Activated T-helper 2 cell treated with anti-CD3 and anti-CD28 coated beads, Interferon-gamma antibody, Interleukin-2, Interleukin-4, amounts not matched to agents 10 μg/mL and 5 μg/mL and 100 μg/mL, durations not matched to agents 14 hours and 24 hours and 36 hours (primary cell): ENCODE measurements at regions not wholly inside any gene's neighbourhood (a gene's known extent, or its start where the extent isn't known, plus 50 kb on each side); places are given as distances from the start of the nearest gene placed in this dataset.

ENCODE experiments used
- DNase-seq: peaks from one replicate; pipeline ENCODE4 v3.0.0; 2021; ENCODE audit warnings: low spot score
- H3K27ac Mint-ChIP-seq: one replicate; pipeline ENCODE4 v1.8.0; 2021; ENCODE audit warnings: mixed read lengths
- H3K27me3 Mint-ChIP-seq: one replicate; pipeline ENCODE4 v1.8.0; 2021; ENCODE audit warnings: low read depth, mixed read lengths
- H3K36me3 Mint-ChIP-seq: one replicate; pipeline ENCODE4 v1.8.0; 2021; ENCODE audit warnings: low read depth, mixed read lengths
- H3K4me1 Mint-ChIP-seq: one replicate; pipeline ENCODE4 v1.8.0; 2021; ENCODE audit warnings: low read depth, mixed read lengths
- H3K4me3 Mint-ChIP-seq: one replicate; pipeline ENCODE4 v1.8.0; 2021; ENCODE audit warnings: low read depth, mild to moderate bottlenecking, moderate library complexity, mixed read lengths
- H3K9me3 Mint-ChIP-seq: one replicate; pipeline ENCODE4 v1.8.0; 2021; ENCODE audit warnings: mixed read lengths
- intact Hi-C: fragments of 100-400 bp; cut with micrococcal nuclease; formaldehyde crosslinking; loops from one replicate; pipeline ENCODE4 v1.15.1; 2023

GRCh38 chr5:56596155-56596554, 219.2 kb upstream of the MAP3K1 start:
- Mint-ChIP-seq H3K27me3 (peaks cover 2% of the 10 kb centered on the region), H3K4me3 (no peak overlapping the region), H3K36me3 (no peaks in the 10 kb centered on the region), H3K9me3 (no peaks in the 10 kb centered on the region), H3K4me1 (peaks cover 17% of the 10 kb centered on the region), H3K27ac (no peak overlapping the region)
- DNase-seq: no peak
- intact Hi-C loops: no loop called here

GRCh38 chr5:56595566-56595965, 219.8 kb upstream of the MAP3K1 start:
- no peaks in the 10 kb centered on the region for H3K9me3 Mint-ChIP-seq
- DNase-seq: no peak
- H3K36me3 Mint-ChIP-seq: no peaks in the 10 kb centered on the region
- peaks cover 2% of the 10 kb centered on the region for H3K27me3 Mint-ChIP-seq
- H3K4me3 Mint-ChIP-seq: no peak overlapping the region
- intact Hi-C loops: no loop called here
- H3K4me1 Mint-ChIP-seq: peaks cover 14% of the 10 kb centered on the region
- no peak overlapping the region for H3K27ac Mint-ChIP-seq

GRCh38 chr5:56594792-56595191, 220.6 kb upstream of the MAP3K1 start:
- H3K27ac Mint-ChIP-seq: no peak overlapping the region
- H3K36me3 Mint-ChIP-seq: no peaks in the 10 kb centered on the region
- H3K4me3 Mint-ChIP-seq: no peak overlapping the region
- H3K4me1 Mint-ChIP-seq: peaks cover 14% of the 10 kb centered on the region
- no peak for DNase-seq
- intact Hi-C loops: no loop called here
- H3K27me3 Mint-ChIP-seq: peaks cover 2% of the 10 kb centered on the region
- no peaks in the 10 kb centered on the region for H3K9me3 Mint-ChIP-seq

- Mint-ChIP-seq H3K4me3 (no peak overlapping the region), H3K27ac (no peak overlapping the region), H3K36me3 (peaks cover 4% of the 10 kb centered on the region), H3K9me3 (no peaks in the 10 kb centered on the region), H3K4me1 (peaks cover 33% of the 10 kb centered on the region), H3K27me3 (peaks cover 2% of the 10 kb centered on the region)
- no peak for DNase-seq
- intact Hi-C loops: no loop called here
Observed at GRCh38 chr5:56591081-56591480, 224.3 kb upstream of the MAP3K1 start.

GRCh38 chr5:56589481-56589860, 225.9 kb upstream of the MAP3K1 start:
- Mint-ChIP-seq H3K9me3 (no peaks in the 10 kb centered on the region), H3K4me1 (peaks cover 37% of the 10 kb centered on the region), H3K27ac (no peak overlapping the region), H3K27me3 (peaks cover 2% of the 10 kb centered on the region), H3K4me3 (no peak overlapping the region), H3K36me3 (peaks cover 4% of the 10 kb centered on the region)
- intact Hi-C loops: no loop called here
- no peak for DNase-seq

- Mint-ChIP-seq H3K4me1 (peaks cover 37% of the 10 kb centered on the region), H3K36me3 (peaks cover 4% of the 10 kb centered on the region)
- intact Hi-C loops: no loop called here
Observed at GRCh38 chr5:56588636-56589480, 226.5 kb upstream of the MAP3K1 start.

GRCh38 chr5:56588131-56588487, 227.2 kb upstream of the MAP3K1 start:
- Mint-ChIP-seq H3K9me3 (no peaks in the 10 kb centered on the region), H3K27me3 (no peaks in the 10 kb centered on the region), H3K4me3 (no peak overlapping the region), H3K4me1 (peaks cover 37% of the 10 kb centered on the region), H3K27ac (peak overlapping the region; percentile 23), H3K36me3 (peaks cover 4% of the 10 kb centered on the region)
- intact Hi-C loops: no loop called here
- DNase-seq: no peak

More at GRCh38 chr5:56588636-56589480, 226.5 kb upstream of the MAP3K1 start:
- DNase-seq: peak; percentile 60
- Mint-ChIP-seq H3K27ac (no peak overlapping the region), H3K27me3 (peaks cover 1% of the 10 kb centered on the region), H3K4me3 (no peak overlapping the region), H3K9me3 (no peaks in the 10 kb centered on the region)

- Mint-ChIP-seq H3K27ac (peak overlapping the region; percentile 23), H3K27me3 (no peaks in the 10 kb centered on the region), H3K36me3 (peaks cover 4% of the 10 kb centered on the region), H3K4me3 (no peak overlapping the region), H3K9me3 (no peaks in the 10 kb centered on the region), H3K4me1 (peaks cover 37% of the 10 kb centered on the region)
- no peak for DNase-seq
- intact Hi-C loops: loop anchor here (2.0 kb wide), 1 partner anchor 23 kb away; no protein-coding TSS in a partner anchor
Observed at GRCh38 chr5:56587381-56588130, 227.8 kb upstream of the MAP3K1 start.

GRCh38 chr5:56585999-56586691, 229.2 kb upstream of the MAP3K1 start:
- H3K9me3 Mint-ChIP-seq: peaks cover 3% of the 10 kb centered on the region
- H3K4me1 Mint-ChIP-seq: peaks cover 37% of the 10 kb centered on the region
- no peak for DNase-seq
- intact Hi-C loops: loop anchor here (2.0 kb wide), 1 partner anchor 25 kb away; no protein-coding TSS in a partner anchor
- no peak overlapping the region for H3K27ac Mint-ChIP-seq
- H3K27me3 Mint-ChIP-seq: no peaks in the 10 kb centered on the region
- no peak overlapping the region for H3K4me3 Mint-ChIP-seq
- peaks cover 4% of the 10 kb centered on the region for H3K36me3 Mint-ChIP-seq

- Mint-ChIP-seq H3K36me3 (peaks cover 4% of the 10 kb centered on the region), H3K4me3 (no peak overlapping the region), H3K27ac (no peak overlapping the region), H3K4me1 (peaks cover 37% of the 10 kb centered on the region), H3K27me3 (peaks cover 4% of the 10 kb centered on the region), H3K9me3 (peaks cover 3% of the 10 kb centered on the region)
- intact Hi-C loops: no loop called here
- no peak for DNase-seq
Observed at GRCh38 chr5:56585461-56585860, 229.9 kb upstream of the MAP3K1 start.

- H3K36me3 Mint-ChIP-seq: no peaks in the 10 kb centered on the region
- DNase-seq: no peak
Observed at GRCh38 chr5:56581426-56581825, 233.9 kb upstream of the MAP3K1 start.

GRCh38 chr5:56580864-56581263, 234.5 kb upstream of the MAP3K1 start:
- Mint-ChIP-seq H3K27me3 (peaks cover 8% of the 10 kb centered on the region), H3K9me3 (peaks cover 3% of the 10 kb centered on the region), H3K27ac (no peak overlapping the region), H3K36me3 (no peaks in the 10 kb centered on the region), H3K4me3 (no peak overlapping the region), H3K4me1 (peaks cover 7% of the 10 kb centered on the region)
- intact Hi-C loops: no loop called here
- no peak for DNase-seq

More at GRCh38 chr5:56581426-56581825, 233.9 kb upstream of the MAP3K1 start:
- Mint-ChIP-seq H3K4me3 (no peak overlapping the region), H3K4me1 (peaks cover 13% of the 10 kb centered on the region), H3K9me3 (peaks cover 3% of the 10 kb centered on the region), H3K27ac (no peak overlapping the region), H3K27me3 (peaks cover 8% of the 10 kb centered on the region)
- intact Hi-C loops: no loop called here
